Neuronal stem cell (in vitro differentiated cells): ENCODE measurements at regions not wholly inside any gene's neighbourhood (a gene's known extent, or its start where the extent isn't known, plus 50 kb on each side); places are given as distances from the start of the nearest gene placed in this dataset.

Source experiments
- DNase-seq: peaks from one replicate; pipeline ENCODE4 v3.0.0-alpha.2; 2013; ENCODE audit warnings: low spot score
- H2AFZ ChIP-seq: one replicate; pipeline ENCODE4 v1.6.1; 2013; ENCODE audit warnings: mild to moderate bottlenecking, low read length, inconsistent platforms
- H2AK5ac ChIP-seq: 2 replicates; pipeline ENCODE4 v1.6.1; 2013; ENCODE audit warnings: low read depth, mild to moderate bottlenecking, inconsistent platforms, low read length, moderate library complexity, mixed read lengths
- H2BK120ac ChIP-seq: 2 replicates; pipeline ENCODE4 v1.6.1; 2013; ENCODE audit warnings: low read depth, mild to moderate bottlenecking, inconsistent platforms, low read length, moderate library complexity, mixed read lengths
- H2BK12ac ChIP-seq: one replicate; pipeline ENCODE4 v1.6.1; 2013; ENCODE audit warnings: low read length, inconsistent platforms
- H2BK15ac ChIP-seq: 2 replicates; pipeline ENCODE4 v1.6.1; 2013; ENCODE audit warnings: mild to moderate bottlenecking, low read length, inconsistent platforms, mixed read lengths
- H2BK5ac ChIP-seq: one replicate; pipeline ENCODE4 v1.6.1; 2013; ENCODE audit warnings: inconsistent platforms, mild to moderate bottlenecking, low read length, moderate library complexity
- H3K14ac ChIP-seq: one replicate; pipeline ENCODE4 v1.6.1; 2013; ENCODE audit warnings: low read length, inconsistent platforms
- H3K18ac ChIP-seq: 2 replicates; pipeline ENCODE4 v1.6.1; 2013; ENCODE audit warnings: low read length, inconsistent platforms
- H3K23ac ChIP-seq: 2 replicates; pipeline ENCODE4 v1.6.1; 2013; ENCODE audit warnings: low read depth, mild to moderate bottlenecking, mixed read lengths, low read length, inconsistent platforms; ENCODE audit not compliant: poor library complexity
- H3K27ac ChIP-seq: replicated peaks from 3 replicates; pipeline ENCODE4 v1.5.1; 2013; ENCODE audit warnings: low read length, inconsistent platforms
- H3K27me3 ChIP-seq, 3 experiments: 2 replicates each; pipeline ENCODE4 v1.6.1; 2013; ENCODE audit warnings: low read length in 3 of 3, mild to moderate bottlenecking in 2 of 3, inconsistent platforms in 1 of 3, low read depth in 1 of 3, mixed read lengths in 1 of 3, moderate library complexity in 1 of 3; ENCODE audit not compliant: control insufficient read depth in 3 of 3, insufficient read depth in 3 of 3
- H3K36me3 ChIP-seq, 2 donors: replicated peaks in 1 of 2; 2 replicates each; pipeline ENCODE4 v1.6.1; 2013; ENCODE audit warnings: low read length in 2 of 2; ENCODE audit not compliant: control insufficient read depth in 2 of 2, insufficient read depth in 2 of 2
- H3K4ac ChIP-seq: 2 replicates; pipeline ENCODE4 v1.6.1; 2013; ENCODE audit warnings: inconsistent platforms, mild to moderate bottlenecking, low read length, moderate library complexity
- H3K4me1 ChIP-seq, 2 donors: 1 replicate in 1 of 2; 2 replicates in 1 of 2; pipeline ENCODE4 v1.6.1; 2013; ENCODE audit warnings: low read length in 2 of 2, low read depth in 1 of 2; ENCODE audit not compliant: control insufficient read depth in 2 of 2, insufficient read depth in 1 of 2
- H3K4me2 ChIP-seq: one replicate; pipeline ENCODE4 v1.6.1; 2013; ENCODE audit warnings: mild to moderate bottlenecking, low read length, inconsistent platforms; ENCODE audit not compliant: insufficient read depth, poor library complexity, severe bottlenecking
- H3K4me3 ChIP-seq, 2 donors: 2 replicates each; pipeline ENCODE4 v1.5.1; 2013; ENCODE audit warnings: low read length in 2 of 2, mild to moderate bottlenecking in 2 of 2, inconsistent platforms in 1 of 2, moderate library complexity in 1 of 2
- H3K79me1 ChIP-seq: one replicate; pipeline ENCODE4 v1.6.1; 2013; ENCODE audit warnings: low read depth, mild to moderate bottlenecking, inconsistent platforms, low read length, moderate library complexity
- H3K9ac ChIP-seq: one replicate; pipeline ENCODE4 v1.6.1; 2013; ENCODE audit warnings: mild to moderate bottlenecking, low read depth, low read length, inconsistent platforms; ENCODE audit not compliant: poor library complexity
- H3K9me3 ChIP-seq, 2 donors: replicated peaks in 1 of 2; 2 replicates each; pipeline versions ENCODE3 to v1.6.1; 2013; ENCODE audit warnings: low read length in 2 of 2, mild to moderate bottlenecking in 2 of 2, inconsistent platforms in 1 of 2, low read depth in 1 of 2, mixed read lengths in 1 of 2, moderate library complexity in 1 of 2; ENCODE audit not compliant: control insufficient read depth in 2 of 2, insufficient read depth in 1 of 2
- H4K8ac ChIP-seq: one replicate; pipeline ENCODE4 v1.6.1; 2013; ENCODE audit warnings: low read depth, mild to moderate bottlenecking, inconsistent platforms, low read length, moderate library complexity
- H4K91ac ChIP-seq: one replicate; pipeline ENCODE4 v1.6.1; 2013; ENCODE audit warnings: low read length, low read depth, mild to moderate bottlenecking, inconsistent platforms; ENCODE audit not compliant: poor library complexity
- WGBS, 2 donors: extraction: QIAGEN DNeasy Blood & Tissue Kit; methylation state at CpG; one replicate each; pipeline ENCODE4 v1.1.7; 2013; ENCODE audit warnings: missing lambda C conversion rate in 2 of 2, mixed read lengths in 1 of 2; ENCODE audit not compliant: insufficient read length in 2 of 2, insufficient replicate concordance in 1 of 2; ENCODE audit errors: extremely low coverage in 2 of 2; 5-methylcytosine and 5-hydroxymethylcytosine counted together

DNA sequence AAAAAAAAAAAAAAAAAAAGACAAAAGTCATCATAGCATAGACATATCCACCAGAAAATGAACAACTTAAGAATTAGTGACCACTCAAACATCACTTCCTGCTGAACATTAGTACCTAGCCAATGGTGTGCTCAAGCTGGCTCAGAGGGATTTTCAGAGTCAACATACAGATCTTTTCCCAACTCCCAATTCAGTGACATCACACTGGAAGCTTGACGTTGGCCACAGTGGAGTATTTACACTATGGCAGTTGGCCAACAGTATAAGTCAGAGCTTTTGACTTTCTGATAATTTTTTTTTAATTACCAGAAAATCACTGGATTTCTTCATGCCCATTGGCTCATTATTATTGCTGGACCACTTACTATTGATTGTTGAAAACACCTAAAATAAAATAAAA, 383.5 kb downstream of the ARHGEF28 start:
- no peak overlapping the region for H3K14ac ChIP-seq
- H3K36me3 ChIP-seq, result no peaks in the 10 kb centered on the region
- H3K4me3 ChIP-seq, result no peak overlapping the region
- no peak overlapping the region for H3K23ac ChIP-seq
- H3K4ac ChIP-seq, result no peak overlapping the region
- no peak overlapping the region for H2BK5ac ChIP-seq
- no peak overlapping the region for H2BK120ac ChIP-seq
- no peak overlapping the region for H4K8ac ChIP-seq
- H3K79me1 ChIP-seq, result no peaks in the 10 kb centered on the region
- H3K4me2 ChIP-seq, result no peak overlapping the region
- H3K27ac ChIP-seq, result no peak overlapping the region
- no peak overlapping the region for H3K9ac ChIP-seq
- no peak overlapping the region for H3K18ac ChIP-seq
- H2AK5ac ChIP-seq, result no peak overlapping the region
- WGBS, 2 donors, result no CpG with 5 or more reads among the region's 1 CpG
- H3K27me3 ChIP-seq, result peaks cover 0 to 3% (median 0%) of the 10 kb centered on the region in 3 experiments
- no peak overlapping the region for H2BK12ac ChIP-seq
- H3K9me3 ChIP-seq, result no peaks in the 10 kb centered on the region
- no peaks in the 10 kb centered on the region for H3K4me1 ChIP-seq
- no peak for DNase-seq
- H4K91ac ChIP-seq, result no peak overlapping the region
- H2BK15ac ChIP-seq, result no peak overlapping the region
- no peak overlapping the region for H2AFZ ChIP-seq

GRCh38 chr5:74007193-74007592, 381.2 kb downstream of the ARHGEF28 start:
- H3K27ac ChIP-seq, result no peak overlapping the region
- WGBS, 2 donors, result no CpG with 5 or more reads among the region's 1 CpG
- no peak for DNase-seq
- H3K4me3 ChIP-seq, result no peak overlapping the region
- H4K8ac ChIP-seq, result no peak overlapping the region
- no peaks in the 10 kb centered on the region for H3K79me1 ChIP-seq
- no peaks in the 10 kb centered on the region for H3K9me3 ChIP-seq
- no peaks in the 10 kb centered on the region for H3K4me1 ChIP-seq
- no peak overlapping the region for H3K4me2 ChIP-seq
- no peak overlapping the region for H3K18ac ChIP-seq
- no peak overlapping the region for H2BK120ac ChIP-seq
- no peaks in the 10 kb centered on the region for H3K36me3 ChIP-seq
- H2BK12ac ChIP-seq, result no peak overlapping the region
- H4K91ac ChIP-seq, result no peak overlapping the region
- H3K27me3 ChIP-seq, result peaks cover 0 to 3% (median 0%) of the 10 kb centered on the region in 3 experiments
- no peak overlapping the region for H3K9ac ChIP-seq
- H2AK5ac ChIP-seq, result no peak overlapping the region
- no peak overlapping the region for H2BK5ac ChIP-seq
- H2AFZ ChIP-seq, result no peak overlapping the region
- no peak overlapping the region for H2BK15ac ChIP-seq
- H3K14ac ChIP-seq, result no peak overlapping the region
- H3K4ac ChIP-seq, result no peak overlapping the region
- no peak overlapping the region for H3K23ac ChIP-seq

- Histone ChIP-seq H3K27me3 (no peaks in the 10 kb centered on the region), H3K23ac (no peak overlapping the region), H3K4me3 (no peak overlapping the region), H2BK12ac (no peak overlapping the region), H3K14ac (no peak overlapping the region), H3K36me3 (no peaks in the 10 kb centered on the region), H3K18ac (no peak overlapping the region), H4K91ac (no peak overlapping the region), H2AK5ac (no peak overlapping the region), H2BK120ac (no peak overlapping the region), H3K4me2 (no peak overlapping the region), H3K4me1 (peaks cover 0 to 6% of the 10 kb centered on the region in 2 donors), H3K27ac (no peak overlapping the region), H3K9ac (no peak overlapping the region), H2BK5ac (no peak overlapping the region), H2BK15ac (no peak overlapping the region), H3K79me1 (no peaks in the 10 kb centered on the region), H3K9me3 (no peaks in the 10 kb centered on the region), H3K4ac (no peak overlapping the region), H2AFZ (no peak overlapping the region), H4K8ac (no peak overlapping the region)
- no CpG with 5 or more reads among the region's 3 CpGs for WGBS, 2 donors
- DNase-seq, result no peak
Observed at GRCh38 chr5:73999297-73999696, 373.3 kb downstream of the ARHGEF28 start.

GRCh38 chr5:73998489-73998888, 372.5 kb downstream of the ARHGEF28 start:
- DNase-seq, result no peak
- Histone ChIP-seq H2BK5ac (no peak overlapping the region), H3K4ac (no peak overlapping the region), H4K91ac (no peak overlapping the region), H2AK5ac (no peak overlapping the region), H3K18ac (no peak overlapping the region), H3K4me1 (peaks cover 0 to 6% of the 10 kb centered on the region in 2 donors), H3K4me2 (no peak overlapping the region), H2BK15ac (no peak overlapping the region), H2BK120ac (no peak overlapping the region), H4K8ac (no peak overlapping the region), H2BK12ac (no peak overlapping the region), H3K14ac (no peak overlapping the region), H3K27me3 (no peaks in the 10 kb centered on the region), H2AFZ (no peak overlapping the region), H3K79me1 (no peaks in the 10 kb centered on the region), H3K9ac (no peak overlapping the region), H3K23ac (no peak overlapping the region), H3K36me3 (no peaks in the 10 kb centered on the region), H3K9me3 (no peaks in the 10 kb centered on the region), H3K4me3 (no peak overlapping the region), H3K27ac (no peak overlapping the region)
- no CpG with 5 or more reads among the region's 4 CpGs for WGBS, 2 donors
